ENCODE measurements at regions not wholly inside any gene's neighbourhood (a gene's known extent, or its start where the extent isn't known, plus 50 kb on each side); places are given as distances from the start of the nearest gene placed in this dataset.

DNA sequence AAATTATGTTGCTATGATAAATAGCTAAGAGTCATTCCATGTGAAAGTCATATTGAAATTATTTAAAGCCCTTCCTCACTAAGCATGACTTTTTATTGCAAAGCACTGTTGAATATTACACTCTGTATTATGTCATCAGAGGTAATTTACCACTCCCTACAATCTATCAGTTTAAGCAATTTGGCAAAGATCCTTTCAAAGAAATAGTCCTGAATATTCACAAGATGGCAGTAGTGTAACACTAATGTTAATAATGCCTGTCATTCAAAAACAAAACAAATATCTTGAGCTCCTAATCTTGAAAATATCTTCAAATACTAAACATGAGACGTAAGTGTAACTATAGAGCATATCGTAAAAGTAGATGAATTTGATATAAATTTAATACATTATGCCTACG is 208.6 kb upstream of the TECRL start:
- no peak for ATAC-seq
- H3K27me3 Mint-ChIP-seq, result no peaks in the 10 kb centered on the region
- no peaks in the 10 kb centered on the region for H3K4me1 Mint-ChIP-seq
- H3K4me3 Mint-ChIP-seq, result no peak overlapping the region
- DNase-seq, result no peak
- H3K36me3 Mint-ChIP-seq (ENCODE audit: low read depth), result no peaks in the 10 kb centered on the region
- no peak overlapping the region for H3K27ac Mint-ChIP-seq
- H3K9me3 Mint-ChIP-seq, result no peaks in the 10 kb centered on the region

DNA sequence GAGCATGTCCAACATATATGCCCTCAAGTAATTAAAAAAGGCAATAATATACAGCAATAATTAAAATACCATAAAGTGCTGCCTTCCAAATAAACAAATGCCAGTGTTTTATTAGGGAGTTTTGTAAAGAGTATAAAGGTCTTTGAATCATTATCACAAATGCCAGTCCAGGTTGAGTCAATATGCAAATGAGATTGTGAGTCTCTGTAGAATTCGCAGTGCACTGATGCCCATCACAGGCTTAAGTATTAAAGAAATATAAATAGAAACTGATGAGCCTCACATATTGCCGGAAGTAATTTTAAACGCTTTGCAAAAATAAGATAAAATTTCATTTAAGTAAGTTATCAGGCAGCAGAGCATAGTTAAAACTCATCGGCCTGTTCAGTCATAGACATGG is 205.0 kb upstream of the TECRL start:
- DNase-seq (no peak), ATAC-seq (no peak)
- no peak overlapping the region for H3K27ac Mint-ChIP-seq
- H3K4me3 Mint-ChIP-seq, result no peak overlapping the region
- H3K27me3 Mint-ChIP-seq, result no peaks in the 10 kb centered on the region
- H3K4me1 Mint-ChIP-seq, result no peaks in the 10 kb centered on the region
- H3K36me3 Mint-ChIP-seq (ENCODE audit: low read depth), result no peaks in the 10 kb centered on the region
- no peaks in the 10 kb centered on the region for H3K9me3 Mint-ChIP-seq

DNA sequence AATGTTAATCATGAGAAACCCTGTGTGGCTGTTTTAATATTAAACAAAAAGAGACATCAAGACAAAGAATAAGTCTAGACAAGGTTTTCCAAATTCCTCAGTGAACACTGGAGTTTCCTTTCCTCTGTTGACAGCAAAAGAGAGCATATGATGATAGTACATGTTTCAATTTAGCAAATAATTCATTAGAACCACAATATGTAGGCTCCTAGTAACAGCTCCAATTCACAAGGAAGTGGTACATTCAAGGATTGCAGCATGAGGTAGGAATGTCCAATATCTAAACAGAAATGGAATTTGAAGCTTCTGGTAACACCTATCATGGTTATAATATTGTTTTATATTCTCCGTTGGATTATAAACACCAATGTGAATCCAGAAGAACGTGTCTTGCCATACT is 203.8 kb upstream of the TECRL start:
- Mint-ChIP-seq H3K9me3 (no peaks in the 10 kb centered on the region), H3K27ac (no peak overlapping the region), H3K36me3 (ENCODE audit: low read depth) (no peaks in the 10 kb centered on the region), H3K4me1 (no peaks in the 10 kb centered on the region), H3K27me3 (no peaks in the 10 kb centered on the region), H3K4me3 (no peak overlapping the region)
- DNase-seq, result no peak
- no peak for ATAC-seq

DNA sequence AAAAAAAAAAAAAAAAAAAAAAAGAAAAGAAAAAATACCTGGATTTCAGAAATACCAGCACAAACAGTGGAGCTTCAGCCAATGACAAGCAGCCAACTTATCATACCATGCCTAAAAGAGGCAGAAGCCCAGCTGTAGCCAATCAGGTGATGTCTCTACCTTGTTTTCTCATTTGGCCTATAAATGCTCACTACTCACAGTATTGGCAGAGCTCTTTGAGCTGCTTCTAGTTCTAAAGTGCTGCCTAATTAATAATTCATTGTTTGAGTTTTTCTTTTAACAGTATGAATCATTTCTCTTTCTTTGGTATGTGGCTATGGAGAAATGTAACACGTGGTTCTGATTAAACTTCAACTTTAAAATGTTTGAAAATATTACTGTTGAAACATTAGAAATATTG is 188.8 kb upstream of the TECRL start:
- Mint-ChIP-seq H3K27ac (no peak overlapping the region), H3K27me3 (peaks cover 2% of the 10 kb centered on the region), H3K9me3 (no peaks in the 10 kb centered on the region), H3K4me3 (no peak overlapping the region), H3K36me3 (ENCODE audit: low read depth) (no peaks in the 10 kb centered on the region), H3K4me1 (no peaks in the 10 kb centered on the region)
- ATAC-seq (no peak), DNase-seq (no peak)

DNA sequence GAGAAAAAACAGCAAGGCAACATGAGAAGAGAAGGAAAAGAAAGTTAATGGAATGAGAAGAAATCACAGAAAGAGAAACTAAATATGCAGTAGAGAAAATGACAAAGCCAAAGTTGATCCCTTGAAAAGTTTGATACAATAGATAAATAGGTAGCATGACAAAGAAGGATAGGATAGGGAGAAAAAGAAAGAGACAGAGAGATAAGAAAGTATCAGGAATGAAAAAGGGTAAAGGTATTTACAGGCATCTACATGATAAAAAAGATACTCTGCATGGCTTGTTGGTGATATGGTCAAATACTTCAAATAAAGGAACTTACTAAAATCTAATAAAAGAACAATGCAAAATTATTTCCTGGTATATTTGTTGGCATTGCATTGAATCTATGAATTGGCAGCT is 185.5 kb upstream of the TECRL start:
- Mint-ChIP-seq H3K36me3 (ENCODE audit: low read depth) (no peaks in the 10 kb centered on the region), H3K9me3 (peaks cover 4% of the 10 kb centered on the region), H3K27ac (no peak overlapping the region), H3K4me3 (no peak overlapping the region), H3K4me1 (no peaks in the 10 kb centered on the region), H3K27me3 (peaks cover 2% of the 10 kb centered on the region)
- DNase-seq (no peak), ATAC-seq (no peak)

DNA sequence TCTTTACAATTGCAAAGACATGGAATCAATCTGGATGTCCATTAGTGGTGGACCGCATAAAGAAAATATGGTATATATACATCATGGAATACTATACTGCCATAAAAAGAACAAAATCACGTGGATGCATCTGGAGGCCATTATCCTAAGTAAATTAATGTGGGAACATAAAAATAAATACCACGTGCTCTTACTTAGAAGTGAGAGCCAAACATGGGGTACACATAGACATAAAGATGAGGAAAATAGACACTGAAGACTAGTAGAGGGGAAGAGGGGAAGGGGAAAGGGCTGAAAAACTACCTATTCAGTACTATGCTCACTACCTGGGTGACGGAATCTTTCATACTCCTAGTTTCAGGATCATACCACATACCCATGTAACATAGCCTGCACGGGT is 179.3 kb upstream of the TECRL start:
- H3K9me3 Mint-ChIP-seq, result peaks cover 9% of the 10 kb centered on the region
- no peaks in the 10 kb centered on the region for H3K27me3 Mint-ChIP-seq
- no peak overlapping the region for H3K27ac Mint-ChIP-seq
- DNase-seq (no peak), ATAC-seq (no peak)
- no peaks in the 10 kb centered on the region for H3K4me1 Mint-ChIP-seq
- no peaks in the 10 kb centered on the region for H3K36me3 Mint-ChIP-seq (ENCODE audit: low read depth)
- no peak overlapping the region for H3K4me3 Mint-ChIP-seq

DNA sequence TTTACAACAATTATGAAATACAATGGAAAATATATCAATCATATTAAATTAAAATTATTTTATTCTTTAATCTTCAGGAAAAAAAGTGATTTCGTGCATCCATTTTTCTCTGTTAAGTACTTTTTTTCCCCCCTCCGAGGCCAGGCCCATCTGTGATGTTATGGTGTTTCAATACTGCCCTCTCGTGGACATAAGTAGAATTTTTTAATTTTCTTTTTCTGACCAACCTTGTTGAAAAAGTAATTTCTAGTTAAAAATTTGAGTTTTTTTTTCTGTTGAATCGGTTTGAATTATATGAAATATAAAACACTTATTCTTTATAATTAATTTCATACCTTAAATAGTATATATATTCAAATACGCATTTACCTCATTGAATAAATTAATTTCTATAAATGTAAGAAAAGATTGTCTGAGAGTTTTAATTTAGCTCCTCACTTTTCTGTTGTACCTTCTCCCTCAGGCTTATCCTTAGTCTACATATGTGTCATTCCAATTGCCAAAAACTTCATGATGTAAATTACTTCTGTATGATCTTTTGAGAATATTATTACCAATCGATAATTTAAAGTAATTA is 175.8 kb upstream of the TECRL start:
- peaks cover 6% of the 10 kb centered on the region for H3K9me3 Mint-ChIP-seq
- DNase-seq (no peak), ATAC-seq (no peak)
- H3K4me3 Mint-ChIP-seq, result no peak overlapping the region
- H3K36me3 Mint-ChIP-seq (ENCODE audit: low read depth), result no peaks in the 10 kb centered on the region
- H3K27me3 Mint-ChIP-seq, result no peaks in the 10 kb centered on the region
- H3K27ac Mint-ChIP-seq, result no peak overlapping the region
- no peaks in the 10 kb centered on the region for H3K4me1 Mint-ChIP-seq

DNA sequence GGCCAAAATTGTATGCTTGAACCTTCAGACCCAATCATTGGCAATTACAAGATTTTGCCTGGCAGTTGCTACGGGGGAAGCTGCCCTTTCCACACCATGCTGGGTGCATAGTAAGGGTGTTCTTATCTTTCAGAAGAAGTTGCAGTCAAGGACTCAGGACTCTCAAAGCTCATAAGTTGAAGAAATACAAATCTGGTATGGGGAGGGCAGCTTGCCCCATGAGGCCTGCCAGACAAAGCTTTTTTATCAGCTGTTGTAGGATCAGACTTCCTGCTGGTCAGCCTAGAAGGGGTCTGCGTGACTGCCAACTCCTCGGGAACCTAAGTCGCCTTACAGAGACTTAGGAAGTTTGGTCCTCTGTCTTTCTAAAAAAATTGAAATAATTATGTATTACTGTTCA is 174.9 kb upstream of the TECRL start:
- Mint-ChIP-seq H3K4me3 (no peak overlapping the region), H3K9me3 (no peaks in the 10 kb centered on the region), H3K27me3 (no peaks in the 10 kb centered on the region), H3K4me1 (no peaks in the 10 kb centered on the region), H3K27ac (no peak overlapping the region), H3K36me3 (ENCODE audit: low read depth) (no peaks in the 10 kb centered on the region)
- DNase-seq (no peak), ATAC-seq (no peak)

DNA sequence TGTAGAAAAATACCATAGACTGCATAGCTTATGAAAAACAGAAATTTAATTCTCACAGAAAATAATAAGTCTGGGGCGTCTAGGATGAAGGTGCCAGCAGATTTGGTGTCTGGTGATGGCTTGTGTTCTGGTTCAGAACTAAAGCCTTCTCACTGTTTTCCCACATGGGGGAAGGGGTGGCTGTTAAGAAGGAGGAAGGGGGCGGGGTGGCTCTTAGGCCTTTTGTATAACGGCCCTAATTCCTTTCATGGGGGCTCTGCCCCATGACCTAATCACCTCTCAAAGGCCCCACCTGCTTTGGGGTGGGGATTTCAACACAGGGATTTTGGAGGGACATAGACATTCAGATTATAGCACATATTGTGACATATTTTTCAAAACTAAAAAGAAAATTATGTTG is 173.2 kb upstream of the TECRL start:
- Mint-ChIP-seq H3K9me3 (no peaks in the 10 kb centered on the region), H3K27me3 (no peaks in the 10 kb centered on the region), H3K36me3 (ENCODE audit: low read depth) (no peaks in the 10 kb centered on the region), H3K4me1 (no peaks in the 10 kb centered on the region), H3K27ac (no peak overlapping the region), H3K4me3 (no peak overlapping the region)
- no peak for DNase-seq
- ATAC-seq, result no peak

DNA sequence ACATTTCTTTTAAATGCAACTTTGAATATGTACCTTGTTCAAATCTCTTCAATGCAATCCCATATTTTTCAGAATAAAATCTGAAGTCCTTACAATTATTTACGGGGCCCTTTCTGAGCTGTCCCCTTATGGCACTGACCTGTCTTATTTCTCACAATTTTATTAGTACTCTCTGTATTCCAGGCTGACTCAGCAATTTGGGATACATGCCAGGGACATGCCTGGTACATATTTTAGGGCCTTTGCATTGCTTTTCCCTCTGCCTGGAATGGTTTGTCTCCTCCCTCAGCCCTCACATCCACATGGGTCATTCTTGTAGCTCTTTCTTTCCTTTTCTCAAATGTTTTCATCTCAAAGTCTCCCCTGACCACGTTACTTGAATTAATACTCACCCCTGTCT is 172.2 kb upstream of the TECRL start:
- no peak for DNase-seq
- Mint-ChIP-seq H3K4me1 (no peaks in the 10 kb centered on the region), H3K27me3 (no peaks in the 10 kb centered on the region), H3K36me3 (ENCODE audit: low read depth) (no peaks in the 10 kb centered on the region), H3K4me3 (no peak overlapping the region), H3K9me3 (no peaks in the 10 kb centered on the region), H3K27ac (no peak overlapping the region)
- no peak for ATAC-seq

DNA sequence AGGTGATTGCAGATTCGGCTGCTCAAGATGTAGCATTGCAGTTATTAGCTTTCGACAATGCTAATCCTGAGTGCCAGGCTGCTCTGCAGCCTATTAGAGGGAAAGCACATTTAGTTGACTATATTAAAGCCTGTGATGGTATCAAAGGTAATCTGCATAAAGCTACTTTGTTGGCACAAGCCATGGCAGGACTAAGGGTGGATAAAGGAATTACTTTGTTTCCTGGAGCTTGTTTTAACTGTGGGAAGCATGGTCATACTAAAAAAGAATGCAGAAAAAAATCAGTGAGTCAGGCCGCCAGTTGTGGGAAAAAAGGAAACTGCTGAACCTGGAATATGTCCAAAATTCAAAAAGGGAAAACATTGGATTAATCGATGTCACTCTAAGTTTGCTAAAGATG is 154.9 kb upstream of the TECRL start:
- H3K27me3 Mint-ChIP-seq, result no peaks in the 10 kb centered on the region
- no peaks in the 10 kb centered on the region for H3K9me3 Mint-ChIP-seq
- DNase-seq (no peak), ATAC-seq (no peak)
- H3K4me3 Mint-ChIP-seq, result no peak overlapping the region
- H3K4me1 Mint-ChIP-seq, result no peaks in the 10 kb centered on the region
- H3K27ac Mint-ChIP-seq, result no peak overlapping the region
- no peaks in the 10 kb centered on the region for H3K36me3 Mint-ChIP-seq (ENCODE audit: low read depth)

DNA sequence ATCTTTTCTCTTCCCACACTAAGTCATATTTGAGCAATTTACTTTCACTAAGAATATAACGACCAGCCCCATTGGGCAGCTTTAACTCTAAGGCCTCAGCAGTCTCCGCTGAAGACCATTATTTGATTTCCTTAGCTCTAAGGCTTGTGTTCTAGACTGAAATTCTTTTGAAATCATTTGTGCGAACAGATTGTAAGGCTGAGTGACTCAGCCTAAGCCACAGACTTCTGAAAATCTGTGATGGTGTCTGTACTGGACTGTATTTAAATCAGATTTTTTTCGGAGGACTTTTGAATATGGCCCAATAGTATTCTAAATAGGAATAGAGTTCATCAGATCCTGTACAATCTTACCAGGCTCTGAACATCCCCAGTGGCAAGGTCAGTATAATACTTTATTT is 150.3 kb upstream of the TECRL start:
- H3K27ac Mint-ChIP-seq, result no peak overlapping the region
- no peaks in the 10 kb centered on the region for H3K4me1 Mint-ChIP-seq
- H3K4me3 Mint-ChIP-seq, result no peak overlapping the region
- DNase-seq (no peak), ATAC-seq (no peak)
- no peaks in the 10 kb centered on the region for H3K27me3 Mint-ChIP-seq
- no peaks in the 10 kb centered on the region for H3K36me3 Mint-ChIP-seq (ENCODE audit: low read depth)
- H3K9me3 Mint-ChIP-seq, result no peaks in the 10 kb centered on the region

DNA sequence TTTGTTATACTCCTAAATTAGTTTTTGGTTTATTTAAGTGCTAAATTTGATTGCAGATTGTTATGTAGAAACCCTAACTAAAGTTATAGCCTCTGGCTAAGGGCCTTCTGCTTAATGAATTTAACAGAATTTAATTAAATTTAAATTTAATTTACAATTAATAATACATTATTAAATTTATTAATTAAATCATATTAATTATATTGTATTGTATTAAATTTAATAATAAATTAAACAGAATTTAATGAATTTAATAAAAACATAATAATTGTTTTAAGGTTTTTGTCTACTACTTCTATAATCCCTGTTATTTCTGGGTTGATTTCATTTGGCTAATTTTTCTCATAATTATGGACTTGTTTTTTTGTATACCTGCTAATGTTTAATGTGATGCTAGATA is 141.9 kb upstream of the TECRL start:
- no peak for ATAC-seq
- H3K27ac Mint-ChIP-seq, result no peak overlapping the region
- no peak for DNase-seq
- H3K4me3 Mint-ChIP-seq, result no peak overlapping the region
- H3K27me3 Mint-ChIP-seq, result no peaks in the 10 kb centered on the region
- H3K9me3 Mint-ChIP-seq, result no peaks in the 10 kb centered on the region
- H3K4me1 Mint-ChIP-seq, result no peaks in the 10 kb centered on the region
- no peaks in the 10 kb centered on the region for H3K36me3 Mint-ChIP-seq (ENCODE audit: low read depth)

DNA sequence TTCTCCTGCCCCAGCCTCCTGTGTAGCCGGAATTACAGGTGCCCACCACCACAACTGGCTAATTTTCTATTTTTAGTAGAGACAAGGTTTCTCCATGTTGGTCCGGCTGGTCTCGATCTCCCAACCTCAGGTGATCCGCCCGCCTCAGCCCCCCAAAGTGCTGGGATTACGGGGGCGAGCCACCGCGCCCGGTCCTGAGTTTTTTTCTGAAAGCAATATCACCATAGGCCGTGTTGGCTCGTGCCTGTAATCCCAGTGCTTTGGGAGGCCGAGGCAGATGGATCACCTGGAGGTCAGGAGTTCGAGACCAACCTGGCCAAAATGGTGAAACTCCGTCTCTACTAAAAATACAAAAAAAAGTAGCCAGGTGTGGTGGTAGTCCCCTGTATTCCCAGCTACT is 136.3 kb upstream of the TECRL start:
- Mint-ChIP-seq H3K27me3 (no peaks in the 10 kb centered on the region), H3K9me3 (no peaks in the 10 kb centered on the region), H3K4me1 (no peaks in the 10 kb centered on the region), H3K4me3 (no peak overlapping the region), H3K36me3 (ENCODE audit: low read depth) (no peaks in the 10 kb centered on the region), H3K27ac (no peak overlapping the region)
- ATAC-seq, result no peak
- DNase-seq, result no peak

DNA sequence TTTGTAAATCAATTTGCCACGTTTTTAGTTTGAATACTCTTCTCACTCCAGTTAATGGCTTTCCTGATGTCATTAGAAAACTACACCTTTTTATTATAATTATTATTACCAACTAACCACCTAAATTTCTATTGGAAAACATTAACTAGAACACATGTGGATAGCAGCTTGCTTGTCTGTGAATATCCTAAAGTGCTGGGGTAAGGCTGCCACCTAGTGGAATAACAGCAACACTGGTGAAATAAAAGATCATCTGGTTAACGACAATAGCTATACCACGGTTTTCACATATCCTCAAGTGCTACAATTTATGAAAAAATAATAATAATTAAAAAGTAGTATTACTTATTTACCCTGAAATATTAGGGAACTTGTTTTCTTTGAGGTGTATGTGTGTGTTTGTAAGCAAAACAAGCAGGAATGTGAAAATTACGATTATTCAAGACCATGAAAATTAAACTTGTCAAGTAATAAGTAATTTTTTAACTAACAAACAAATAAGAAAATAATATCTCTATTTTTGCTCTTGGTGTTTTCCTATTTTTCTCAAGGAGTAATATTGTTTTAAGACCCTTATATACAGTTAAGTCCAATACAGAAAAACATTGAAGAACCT is 130.1 kb upstream of the TECRL start:
- no peaks in the 10 kb centered on the region for H3K36me3 Mint-ChIP-seq (ENCODE audit: low read depth)
- H3K4me3 Mint-ChIP-seq, result no peak overlapping the region
- no peaks in the 10 kb centered on the region for H3K4me1 Mint-ChIP-seq
- ATAC-seq (no peak), DNase-seq (peak; percentile 36)
- no peak overlapping the region for H3K27ac Mint-ChIP-seq
- no peaks in the 10 kb centered on the region for H3K9me3 Mint-ChIP-seq
- H3K27me3 Mint-ChIP-seq, result no peaks in the 10 kb centered on the region

DNA sequence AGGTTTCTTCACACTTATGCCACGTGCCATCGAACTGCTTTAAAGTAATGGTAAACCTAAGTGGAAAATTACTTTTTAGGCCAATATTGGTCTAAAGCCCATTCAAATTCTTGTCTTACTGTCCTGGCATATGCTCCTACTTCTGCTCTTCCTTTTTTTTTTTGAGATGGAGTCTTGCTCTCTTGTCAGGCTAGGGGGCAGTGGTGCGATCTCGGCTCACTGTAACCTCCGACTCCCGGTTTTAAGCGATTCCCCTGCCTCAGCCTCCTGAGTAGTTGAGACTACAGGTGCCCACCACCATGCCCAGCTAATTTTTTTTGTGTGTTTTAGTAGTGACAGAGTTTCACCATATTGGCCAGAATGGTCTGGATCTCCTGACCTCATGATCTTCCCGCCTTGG is 129.0 kb upstream of the TECRL start:
- Mint-ChIP-seq H3K27me3 (no peaks in the 10 kb centered on the region), H3K9me3 (no peaks in the 10 kb centered on the region), H3K4me3 (no peak overlapping the region), H3K36me3 (ENCODE audit: low read depth) (no peaks in the 10 kb centered on the region), H3K4me1 (no peaks in the 10 kb centered on the region), H3K27ac (no peak overlapping the region)
- DNase-seq (no peak), ATAC-seq (no peak)

Data from activated naive CD8-positive, alpha-beta T cell treated with anti-CD3 and anti-CD28 coated beads, Interleukin-2, amount 50 U/mL, for 24 hours (primary cell).